ENCODE measurements at regions not wholly inside any gene's neighbourhood (a gene's known extent, or its start where the extent isn't known, plus 50 kb on each side); places are given as distances from the start of the nearest gene placed in this dataset.

DNA sequence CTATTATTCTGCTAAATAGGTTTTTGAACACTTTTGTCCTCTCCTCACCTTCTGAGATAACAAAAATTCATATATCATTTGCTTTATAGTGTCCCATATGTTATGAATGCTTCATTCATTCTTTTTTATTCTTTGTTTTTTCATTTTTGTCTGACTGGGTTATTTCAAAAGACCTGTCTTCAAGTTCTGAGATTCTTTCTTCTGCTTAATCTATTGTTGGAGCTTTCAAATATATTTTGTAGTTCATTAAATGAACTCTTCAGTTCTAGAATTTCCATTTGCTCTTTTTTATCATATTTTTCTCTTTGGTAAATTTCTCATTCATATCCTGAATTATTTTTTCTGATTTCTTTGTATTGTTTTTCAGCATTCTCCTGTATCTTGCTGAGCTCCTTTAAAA, 53.1 kb upstream of the SCIN start:
- no peak for DNase-seq (ENCODE audit: low read depth)
- H3K4me3 ChIP-seq (ENCODE audit: low read length) = no peak overlapping the region
- TF ChIP-seq, protein P1, sequence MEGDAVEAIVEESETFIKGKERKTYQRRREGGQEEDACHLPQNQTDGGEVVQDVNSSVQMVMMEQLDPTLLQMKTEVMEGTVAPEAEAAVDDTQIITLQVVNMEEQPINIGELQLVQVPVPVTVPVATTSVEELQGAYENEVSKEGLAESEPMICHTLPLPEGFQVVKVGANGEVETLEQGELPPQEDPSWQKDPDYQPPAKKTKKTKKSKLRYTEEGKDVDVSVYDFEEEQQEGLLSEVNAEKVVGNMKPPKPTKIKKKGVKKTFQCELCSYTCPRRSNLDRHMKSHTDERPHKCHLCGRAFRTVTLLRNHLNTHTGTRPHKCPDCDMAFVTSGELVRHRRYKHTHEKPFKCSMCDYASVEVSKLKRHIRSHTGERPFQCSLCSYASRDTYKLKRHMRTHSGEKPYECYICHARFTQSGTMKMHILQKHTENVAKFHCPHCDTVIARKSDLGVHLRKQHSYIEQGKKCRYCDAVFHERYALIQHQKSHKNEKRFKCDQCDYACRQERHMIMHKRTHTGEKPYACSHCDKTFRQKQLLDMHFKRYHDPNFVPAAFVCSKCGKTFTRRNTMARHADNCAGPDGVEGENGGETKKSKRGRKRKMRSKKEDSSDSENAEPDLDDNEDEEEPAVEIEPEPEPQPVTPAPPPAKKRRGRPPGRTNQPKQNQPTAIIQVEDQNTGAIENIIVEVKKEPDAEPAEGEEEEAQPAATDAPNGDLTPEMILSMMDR (IDR thresholded peaks at IDR 0.05; ENCODE audit: insufficient read depth, low read depth, low read length, missing control alignments) = no peak

DNA sequence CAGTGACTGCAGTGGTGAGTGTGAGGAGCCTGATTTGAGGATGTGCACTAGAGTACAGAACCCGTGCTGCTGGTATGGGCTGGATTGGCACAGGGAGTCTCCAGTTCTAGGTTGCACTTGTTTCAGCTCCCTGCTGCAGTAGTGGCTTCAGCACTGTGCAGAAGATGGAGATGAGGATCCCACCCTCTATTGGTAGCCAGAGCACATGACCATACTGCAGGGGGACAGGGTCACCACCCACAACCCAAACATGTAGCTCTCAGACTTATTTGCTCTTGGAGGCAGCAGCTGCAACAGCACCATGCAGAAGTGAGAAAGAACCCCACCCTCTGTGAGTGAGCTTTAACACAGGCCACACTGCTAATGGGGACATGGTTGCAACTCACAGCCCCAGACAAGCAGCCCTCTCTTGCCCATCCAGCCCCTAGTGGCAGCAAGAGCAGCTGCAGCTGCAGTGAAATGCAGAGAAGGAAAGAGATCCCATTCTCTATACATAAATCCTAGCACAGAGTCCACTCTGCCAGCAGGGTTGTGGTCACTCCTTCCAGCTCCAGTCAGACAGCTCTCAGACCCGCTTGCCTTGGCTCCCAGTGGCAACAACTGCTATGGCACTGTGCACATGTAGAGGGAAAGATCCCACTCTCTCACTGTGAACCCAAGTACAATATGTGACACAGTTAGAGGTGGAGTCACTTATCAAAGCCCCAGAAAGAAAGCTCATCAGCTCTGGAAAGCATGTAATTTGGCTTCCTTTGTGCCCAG, 51.4 kb upstream of the SCIN start:
- TF ChIP-seq, protein P1 (IDR thresholded peaks at IDR 0.05; ENCODE audit: insufficient read depth, low read depth, low read length, missing control alignments) = peak; percentile 64
- no peak overlapping the region for H3K4me3 ChIP-seq (ENCODE audit: low read length)
- peak; percentile 32 for DNase-seq (ENCODE audit: low read depth)

DNA sequence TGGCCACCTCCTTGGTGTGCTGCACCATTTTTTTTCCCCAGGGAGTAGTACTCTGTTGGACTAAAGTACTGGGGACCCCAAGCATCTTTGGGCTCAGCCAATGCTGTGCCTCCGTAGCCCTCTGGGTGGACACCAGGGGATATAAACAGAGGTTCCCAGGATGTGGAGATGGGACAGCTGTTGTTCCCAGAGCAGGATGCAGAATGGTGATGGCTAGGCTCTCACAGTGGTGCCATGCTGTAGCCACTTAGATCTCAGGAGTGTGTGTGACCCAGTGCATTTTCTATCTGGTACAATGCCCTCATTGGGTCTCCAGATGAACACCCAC, 50.9 kb upstream of the SCIN start:
- TF ChIP-seq, protein P1 (IDR thresholded peaks at IDR 0.05; ENCODE audit: insufficient read depth, low read depth, low read length, missing control alignments) = no peak
- DNase-seq (ENCODE audit: low read depth) = no peak
- H3K4me3 ChIP-seq (ENCODE audit: low read length) = no peak overlapping the region

Measured in epithelial cell of esophagus (primary cell).